ENCODE measurements at regions not wholly inside any gene's neighbourhood (a gene's known extent, or its start where the extent isn't known, plus 50 kb on each side); places are given as distances from the start of the nearest gene placed in this dataset.

- FAIRE-seq (no peak), DNase-seq (ENCODE audit: low read depth in 1 of 2, low spot score in 2 of 2) (no peak)
- Histone ChIP-seq H2AFZ (ENCODE audit: low read length) (no peak overlapping the region), H3K4ac (replicated peaks; ENCODE audit: insufficient read length, low read depth, low read length) (no peak overlapping the region), H3K36me3 (ENCODE audit: control insufficient read depth in 2 of 4, insufficient read depth in 4 of 4, low read length in 3 of 4) (no peaks in the 10 kb centered on the region), H3K14ac (ENCODE audit: insufficient read length) (no peak overlapping the region), H4K91ac (replicated peaks; ENCODE audit: insufficient read length, low read length) (no peak overlapping the region), H3K4me1 (replicated peaks in 1 of 4; ENCODE audit: control insufficient read depth in 3 of 4, insufficient read depth in 4 of 4, low read length in 3 of 4) (peaks cover 0 to 4% (median 2%) of the 10 kb centered on the region in 4 experiments; a peak in 2 of 7 replicates), H3K23me2 (ENCODE audit: low read depth, low read length) (no peaks in the 10 kb centered on the region), H3K23ac (ENCODE audit: insufficient read length) (no peak overlapping the region), H3K4me3 (ENCODE audit: extremely low read depth in 1 of 4, insufficient read depth in 2 of 4, low read depth in 3 of 4, low read length in 4 of 4) (no peak overlapping the region), H4K8ac (ENCODE audit: extremely low read depth, insufficient read depth, low read length) (no peak overlapping the region), H4K5ac (ENCODE audit: insufficient read length, low read depth, low read length) (no peak overlapping the region), H3K27ac (ENCODE audit: low read depth, low read length) (no peak overlapping the region), H3K18ac (ENCODE audit: extremely low read depth, low read length) (no peak overlapping the region), H2BK20ac (ENCODE audit: low read length) (no peak overlapping the region), H3K4me2 (ENCODE audit: insufficient read depth in 1 of 2, low read depth in 2 of 2, low read length in 2 of 2) (no peak overlapping the region), H3K79me1 (ENCODE audit: low read depth, low read length) (no peaks in the 10 kb centered on the region), H3K9ac (replicated peaks in 1 of 4; ENCODE audit: extremely low read depth in 1 of 4, low read depth in 3 of 4, low read length in 3 of 4) (no peak overlapping the region), H3K56ac (replicated peaks; ENCODE audit: insufficient read length, low read depth, low read length) (no peak overlapping the region), H3K9me3 (ENCODE audit: insufficient read depth in 2 of 2, low read depth in 1 of 2, low read length in 1 of 2) (peaks cover 0 to 3% of the 10 kb centered on the region in 2 experiments; a peak in 1 of 4 replicates), H2BK15ac (ENCODE audit: low read length) (no peak overlapping the region), H2BK5ac (ENCODE audit: low read depth, low read length) (no peak overlapping the region), H4K20me1 (replicated peaks in 1 of 2; ENCODE audit: control insufficient read depth in 1 of 2, insufficient read depth in 2 of 2, low read length in 2 of 2) (no peaks in the 10 kb centered on the region), H2AK5ac (ENCODE audit: low read depth, low read length) (no peak overlapping the region), H2BK120ac (replicated peaks; ENCODE audit: low read depth, low read length) (no peak overlapping the region), H3K79me2 (ENCODE audit: control insufficient read depth in 1 of 2, insufficient read depth in 2 of 2, low read length in 2 of 2) (no peaks in the 10 kb centered on the region), H3K27me3 (replicated peaks in 1 of 4; ENCODE audit: control insufficient read depth in 3 of 4, extremely low read depth in 1 of 4, insufficient read depth in 3 of 4, low read length in 3 of 4) (no peaks in the 10 kb centered on the region), H2BK12ac (ENCODE audit: low read depth, low read length) (no peak overlapping the region)
- POLR2A ChIA-PET (ENCODE audit: partially characterized antibody) = no interaction called here
- CTCF ChIA-PET (ENCODE audit: partially characterized antibody) = interaction anchor here (0.6 kb wide), 1 partner anchor 1149 kb away, joined by 4 read pairs; no protein-coding TSS in a partner anchor
- TF ChIP-seq RNF2 (IDR thresholded peaks at IDR 0.05; ENCODE audit: borderline replicate concordance, low read depth, low read length, missing control alignments, poor library complexity, severe bottlenecking) (no peak), RFX5 (IDR thresholded peaks at IDR 0.05; ENCODE audit: borderline replicate concordance, low read depth, low read length) (no peak), POLR2AphosphoS5 (IDR thresholded peaks at IDR 0.05; ENCODE audit: low read depth, low read length) (no peak), EP300 (IDR thresholded peaks at IDR 0.05; ENCODE audit: borderline replicate concordance in 1 of 2, low read depth in 2 of 2, low read length in 2 of 2) (no peak), TCF12 (IDR thresholded peaks at IDR 0.05; ENCODE audit: low read depth, low read length) (no peak), CHD2 (IDR thresholded peaks at IDR 0.05; ENCODE audit: low read length) (no peak)
- TF ChIP-seq, protein P1, sequence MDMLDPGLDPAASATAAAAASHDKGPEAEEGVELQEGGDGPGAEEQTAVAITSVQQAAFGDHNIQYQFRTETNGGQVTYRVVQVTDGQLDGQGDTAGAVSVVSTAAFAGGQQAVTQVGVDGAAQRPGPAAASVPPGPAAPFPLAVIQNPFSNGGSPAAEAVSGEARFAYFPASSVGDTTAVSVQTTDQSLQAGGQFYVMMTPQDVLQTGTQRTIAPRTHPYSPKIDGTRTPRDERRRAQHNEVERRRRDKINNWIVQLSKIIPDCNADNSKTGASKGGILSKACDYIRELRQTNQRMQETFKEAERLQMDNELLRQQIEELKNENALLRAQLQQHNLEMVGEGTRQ (IDR thresholded peaks at IDR 0.05; ENCODE audit: low read length) = no peak
These were observed 158.1 kb downstream of the SLC25A46 start for GRCh38 chr5:110896901-110897300.
